Left lung (tissue), 4 donors: ENCODE measurements at regions not wholly inside any gene's neighbourhood (a gene's known extent, or its start where the extent isn't known, plus 50 kb on each side); places are given as distances from the start of the nearest gene placed in this dataset.
"Not testable (repeated sequence)": the region's sequence is repeated elsewhere in the genome, so short reads cannot be mapped to it uniquely, and the experiment has no call there.

Experiments used
- ATAC-seq: fragments of 200-7000 bp; cut with Tn5 transposase; one replicate; pipeline ENCODE4 v1.9.1; 2020; ENCODE audit warnings: moderate library complexity
- DNase-seq, 4 donors: peaks; one replicate each; pipeline ENCODE4 v3.0.0-alpha.2; 2013 to 2020
- H3K27ac ChIP-seq, 2 donors: fragments of 200-600 bp; sonication (generic) in 1 of 2; one replicate each; pipeline versions ENCODE4 v1.5.0 to v1.8.0; 2020 to 2021
- H3K27me3 ChIP-seq, 2 donors: fragments of 200-600 bp; sonication (generic) in 1 of 2; one replicate each; pipeline versions ENCODE4 v1.5.0 to v1.8.0; 2020 to 2021
- H3K36me3 ChIP-seq, 2 donors: fragments of 200-600 bp; sonication (generic) in 1 of 2; one replicate each; pipeline versions ENCODE4 v1.5.0 to v1.8.0; 2020 to 2021
- H3K4me1 ChIP-seq, 2 donors: fragments of 200-600 bp; one replicate each; pipeline ENCODE4 v1.8.0; 2021
- H3K4me3 ChIP-seq, 2 donors: fragments of 200-600 bp; sonication (generic) in 1 of 2; one replicate each; pipeline versions ENCODE4 v1.5.0 to v1.8.0; 2020 to 2021; ENCODE audit warnings: mild to moderate bottlenecking in 1 of 2
- H3K9me3 ChIP-seq, 2 donors: fragments of 200-600 bp; sonication (generic) in 1 of 2; one replicate each; pipeline versions ENCODE4 v1.5.0 to v1.8.0; 2020 to 2021
- CTCF ChIP-seq, 2 donors: fragments of 200-600 bp; sonication (generic) in 1 of 2; IDR thresholded peaks; one replicate each; pipeline versions ENCODE4 v1.5.0 to v1.8.0; 2021; ENCODE audit warnings: antibody characterized with exemption in 2 of 2
- intact Hi-C, 2 donors: fragments of 100-400 bp; cut with DNase I; formaldehyde crosslinking; loops; one replicate each; pipeline versions ENCODE4 v1.11.2 to v1.14.2; 2022
- donor health status: DM: no; HTN: yes; CAD: no.
- donor health status: DM: no; HTN: no; CAD: no.

GRCh38 chr6:63464060-63464459 is 108.2 kb upstream of the LOC128125822 start:
- Histone ChIP-seq H3K4me1 (no peaks in the 10 kb centered on the region), H3K36me3 (no peaks in the 10 kb centered on the region), H3K27ac (no peak overlapping the region), H3K4me3 (no peak overlapping the region), H3K9me3 (no peaks in the 10 kb centered on the region), H3K27me3 (no peaks in the 10 kb centered on the region)
- ATAC-seq, result no peak
- TF ChIP-seq CTCF (IDR thresholded peaks at IDR 0.05), result no peak
- DNase-seq, result no peak
- intact Hi-C loops, result no loop called here

DNA sequence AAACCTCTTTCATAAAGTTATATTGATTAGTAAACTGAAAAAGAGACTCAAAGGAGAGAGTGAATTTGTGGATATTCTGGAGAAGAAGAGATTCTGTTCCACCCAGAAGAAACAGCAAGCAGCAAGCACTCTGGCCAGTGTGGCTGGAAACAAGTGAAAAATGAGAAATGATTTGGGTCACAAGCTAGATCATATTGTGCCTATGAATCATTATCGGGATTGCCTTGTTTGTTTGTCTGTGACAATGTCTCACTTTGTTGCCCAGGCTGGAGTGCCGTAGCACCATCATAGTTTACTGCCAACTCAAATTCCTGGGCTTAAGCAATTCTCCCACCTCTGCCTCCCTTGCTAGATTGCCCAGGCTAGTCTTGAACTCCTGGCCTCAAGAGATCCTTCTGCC is 106.5 kb upstream of the LOC128125822 start:
- no peaks in the 10 kb centered on the region for H3K4me1 ChIP-seq
- H3K27me3 ChIP-seq, result no peaks in the 10 kb centered on the region
- H3K4me3 ChIP-seq, result no peak overlapping the region
- H3K9me3 ChIP-seq, result no peaks in the 10 kb centered on the region
- no peak for ATAC-seq
- intact Hi-C loops, result no loop called here
- no peak for TF ChIP-seq CTCF (IDR thresholded peaks at IDR 0.05)
- no peak overlapping the region for H3K27ac ChIP-seq
- no peak for DNase-seq
- H3K36me3 ChIP-seq, result no peaks in the 10 kb centered on the region

- no peaks in the 10 kb centered on the region for H3K36me3 ChIP-seq
- H3K9me3 ChIP-seq, result no peaks in the 10 kb centered on the region
- no peak overlapping the region for H3K4me3 ChIP-seq
- no peaks in the 10 kb centered on the region for H3K27me3 ChIP-seq
- H3K27ac ChIP-seq, result no peak overlapping the region
- intact Hi-C loops, result no loop called here
- no peaks in the 10 kb centered on the region for H3K4me1 ChIP-seq
- DNase-seq (no peak), ATAC-seq (no peak)
- TF ChIP-seq CTCF (IDR thresholded peaks at IDR 0.05), result no peak
Observed at GRCh38 chr6:63466242-63466733, 106.0 kb upstream of the LOC128125822 start.

DNA sequence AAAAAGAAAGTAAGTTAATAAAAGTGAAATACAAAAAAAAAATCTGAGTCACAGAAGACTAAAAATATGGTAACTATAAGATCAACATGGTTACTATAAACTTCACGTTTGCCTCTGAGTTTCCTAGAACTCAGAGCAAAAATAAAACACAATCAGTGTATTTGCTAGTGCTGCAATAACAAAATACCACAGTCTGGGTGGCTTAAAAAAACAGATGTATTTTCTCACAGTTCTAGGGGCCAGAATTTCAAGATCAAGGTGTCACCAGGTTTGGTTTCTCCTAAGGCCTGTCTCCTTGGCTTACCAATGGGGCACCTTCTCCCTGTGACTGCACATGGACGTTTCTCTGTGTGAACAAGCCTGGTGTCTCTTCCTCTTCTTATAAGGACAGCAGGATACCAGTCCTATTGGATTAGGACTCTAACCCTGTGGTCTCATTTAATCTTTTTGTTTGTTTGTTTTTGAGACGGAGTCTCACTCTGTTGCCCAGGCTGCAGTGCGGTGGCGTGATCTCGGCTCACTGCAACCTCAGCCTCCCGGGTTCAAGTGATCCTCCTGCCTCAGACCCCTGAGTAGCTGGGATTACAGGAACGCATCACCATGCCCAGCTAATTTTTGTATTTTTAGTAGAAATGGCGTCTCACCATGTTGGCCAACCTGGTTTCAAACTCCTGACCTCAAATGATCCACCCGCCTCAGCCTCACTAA is 104.9 kb upstream of the LOC128125822 start:
- no peaks in the 10 kb centered on the region for H3K27me3 ChIP-seq
- no peak overlapping the region for H3K4me3 ChIP-seq
- no peak for ATAC-seq
- H3K9me3 ChIP-seq, result no peaks in the 10 kb centered on the region
- DNase-seq, result no peak
- intact Hi-C loops, result no loop called here
- H3K4me1 ChIP-seq, result no peaks in the 10 kb centered on the region
- no peak for TF ChIP-seq CTCF (IDR thresholded peaks at IDR 0.05)
- H3K36me3 ChIP-seq, result no peaks in the 10 kb centered on the region
- no peak overlapping the region for H3K27ac ChIP-seq

DNA sequence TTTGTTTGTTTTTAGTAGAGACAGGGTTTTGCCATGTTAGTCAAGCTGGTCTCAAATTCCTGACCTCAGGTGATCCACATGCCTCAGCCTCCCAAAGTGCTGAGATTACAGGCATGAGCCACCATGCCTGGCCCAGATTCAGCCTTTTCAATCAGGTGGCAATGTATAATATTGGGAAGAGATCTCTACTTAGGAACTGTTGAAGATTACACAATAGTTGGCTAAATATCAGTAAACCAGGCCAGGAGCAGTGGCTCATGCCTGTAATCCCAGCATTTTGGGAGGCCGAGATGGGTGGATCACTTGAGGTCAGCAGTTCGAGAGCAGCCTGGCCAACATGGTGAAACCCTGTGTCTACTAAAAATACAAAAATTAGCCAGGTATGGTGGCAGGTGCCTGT is 101.1 kb upstream of the LOC128125822 start:
- DNase-seq, H3K4me1 ChIP-seq, intact Hi-C loops, H3K27ac ChIP-seq, H3K36me3 ChIP-seq, ATAC-seq, H3K27me3 ChIP-seq, H3K9me3 ChIP-seq, H3K4me3 ChIP-seq: not testable (repeated sequence)

DNA sequence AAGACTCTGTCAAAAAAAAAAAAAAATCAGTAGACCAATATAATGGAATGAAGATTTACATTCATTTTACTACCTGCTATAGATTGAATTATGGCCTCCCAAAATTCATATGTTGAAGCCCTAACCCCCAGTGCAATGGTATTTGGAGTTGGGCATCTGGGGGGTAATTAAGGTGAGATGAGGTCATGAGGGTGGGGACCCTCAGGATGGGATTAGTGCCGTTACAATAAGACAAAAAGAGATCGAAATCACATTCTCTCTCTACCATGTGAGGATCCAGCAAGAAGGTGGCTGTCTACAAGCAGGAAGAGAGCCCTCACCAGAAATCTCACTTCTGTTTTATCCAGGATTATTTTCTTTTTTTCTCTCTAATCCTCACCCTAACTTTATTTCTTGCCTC is 100.6 kb upstream of the LOC128125822 start:
- intact Hi-C loops, result no loop called here
- Histone ChIP-seq H3K36me3 (no peaks in the 10 kb centered on the region), H3K4me3 (no peak overlapping the region), H3K9me3 (no peaks in the 10 kb centered on the region), H3K27ac (no peak overlapping the region), H3K27me3 (no peaks in the 10 kb centered on the region), H3K4me1 (no peaks in the 10 kb centered on the region)
- no peak for ATAC-seq
- no peak for TF ChIP-seq CTCF (IDR thresholded peaks at IDR 0.05)
- no peak for DNase-seq
